ENCODE measurements at regions not wholly inside any gene's neighbourhood (a gene's known extent, or its start where the extent isn't known, plus 50 kb on each side); places are given as distances from the start of the nearest gene placed in this dataset.
"Not testable (repeated sequence)": the region's sequence is repeated elsewhere in the genome, so short reads cannot be mapped to it uniquely, and the experiment has no call there.

GRCh38 chr3:75362086-75362784, 301.9 kb upstream of the FRG2C start:
- not testable (repeated sequence) for TF ChIP-seq CTCF (IDR thresholded peaks at IDR 0.05 in 4 of 5, conservative IDR thresholded peaks at IDR 0.05 in 1 of 5); POLR2A (IDR thresholded peaks at IDR 0.05)
